Naive thymus-derived CD4-positive, alpha-beta T cell (primary cell): ENCODE measurements at regions not wholly inside any gene's neighbourhood (a gene's known extent, or its start where the extent isn't known, plus 50 kb on each side); places are given as distances from the start of the nearest gene placed in this dataset.
"Not testable (repeated sequence)": the region's sequence is repeated elsewhere in the genome, so short reads cannot be mapped to it uniquely, and the experiment has no call there.

Experiments
- ATAC-seq: fragments of 150-1000 bp; cut with Tn5 transposase; 2 replicates; pipeline ENCODE4 v1.10.0; 2021; ENCODE audit warnings: mild to moderate bottlenecking, moderate library complexity
- CTCF ChIA-PET: fragments of 350-600 bp; sonication (Branson Sonifier 250); formaldehyde crosslinking; loops from one replicate; lab custom pipeline; 2021; ENCODE audit warnings: antibody characterized with exemption; lab: Charles Lee
- POLR2A ChIA-PET: fragments of 350-600 bp; sonication (Branson Sonifier 250); formaldehyde crosslinking; loops from one replicate; lab custom pipeline; 2021; ENCODE audit warnings: antibody characterized with exemption, inconsistent platforms; lab: Charles Lee
- DNase-seq, 9 donors: peaks; one replicate each; pipeline versions ENCODE4 v3.0.0 to v3.0.0-alpha.2; 2020 to 2022; ENCODE audit warnings: mixed read lengths in 1 of 9
- H3K27ac ChIP-seq: one replicate; pipeline ENCODE4 v1.7.0; 2013; ENCODE audit warnings: mild to moderate bottlenecking, low read depth, low read length, moderate library complexity
- H3K27me3 ChIP-seq, 2 donors: one replicate each; pipeline ENCODE4 v1.7.0; 2013; ENCODE audit warnings: low read length in 2 of 2, mild to moderate bottlenecking in 2 of 2, moderate library complexity in 2 of 2; ENCODE audit not compliant: control insufficient read depth in 2 of 2, insufficient read depth in 2 of 2
- H3K36me3 ChIP-seq, 3 experiments: 1 replicate in 2 of 3; 2 replicates in 1 of 3; pipeline ENCODE4 v1.7.0; 2013; ENCODE audit warnings: low read length in 3 of 3, mild to moderate bottlenecking in 3 of 3, moderate library complexity in 1 of 3; ENCODE audit not compliant: insufficient read depth in 3 of 3, control insufficient read depth in 2 of 3
- H3K4me1 ChIP-seq, 2 donors: one replicate each; pipeline ENCODE4 v1.7.0; 2013; ENCODE audit warnings: low read length in 2 of 2, mild to moderate bottlenecking in 2 of 2, moderate library complexity in 1 of 2; ENCODE audit not compliant: control insufficient read depth in 2 of 2, insufficient read depth in 2 of 2
- H3K4me3 ChIP-seq: 2 replicates; pipeline ENCODE4 v1.7.0; 2013; ENCODE audit warnings: mild to moderate bottlenecking, low read length
- H3K9me3 ChIP-seq, 3 experiments: 1 replicate in 2 of 3; 2 replicates in 1 of 3; pipeline ENCODE4 v1.7.0; 2013; ENCODE audit warnings: low read length in 3 of 3; ENCODE audit not compliant: control insufficient read depth in 2 of 3
- H3K27ac Mint-ChIP-seq, 9 donors: one replicate each; pipeline ENCODE4 v1.8.0; 2020 to 2022; ENCODE audit warnings: mixed read lengths in 9 of 9, mild to moderate bottlenecking in 8 of 9, moderate library complexity in 5 of 9, inconsistent platforms in 2 of 9
- H3K27me3 Mint-ChIP-seq, 5 donors: one replicate each; pipeline ENCODE4 v1.8.0; 2021 to 2022; ENCODE audit warnings: mixed read lengths in 5 of 5, mild to moderate bottlenecking in 1 of 5
- H3K36me3 Mint-ChIP-seq, 5 donors: one replicate each; pipeline ENCODE4 v1.8.0; 2020 to 2022; ENCODE audit warnings: mixed read lengths in 5 of 5, mild to moderate bottlenecking in 3 of 5, inconsistent platforms in 1 of 5
- H3K4me1 Mint-ChIP-seq, 7 donors: one replicate each; pipeline ENCODE4 v1.8.0; 2020 to 2022; ENCODE audit warnings: mixed read lengths in 7 of 7, mild to moderate bottlenecking in 3 of 7, inconsistent platforms in 1 of 7
- H3K4me3 Mint-ChIP-seq, 10 donors: one replicate each; pipeline ENCODE4 v1.8.0; 2020 to 2022; ENCODE audit warnings: mild to moderate bottlenecking in 10 of 10, mixed read lengths in 10 of 10, moderate library complexity in 6 of 10, inconsistent platforms in 2 of 10
- H3K9me3 Mint-ChIP-seq, 11 donors: one replicate each; pipeline ENCODE4 v1.8.0; 2020 to 2022; ENCODE audit warnings: mixed read lengths in 11 of 11, mild to moderate bottlenecking in 4 of 11, inconsistent platforms in 1 of 11, moderate library complexity in 1 of 11
- intact Hi-C, 2 donors: fragments of 100-400 bp; cut with micrococcal nuclease; formaldehyde crosslinking; loops; one replicate each; pipeline ENCODE4 v1.15.1; 2023

GRCh38 chr12:18837025-18837424 lies 99.1 kb downstream of the CAPZA3 start:
- Mint-ChIP-seq H3K9me3 (peaks cover 0 to 13% (median 3%) of the 10 kb centered on the region in 11 donors), H3K27me3 (no peaks in the 10 kb centered on the region), H3K4me1 (no peaks in the 10 kb centered on the region), H3K27ac (no peak overlapping the region), H3K36me3 (no peaks in the 10 kb centered on the region), H3K4me3 (no peak overlapping the region)
- ATAC-seq (no peak), DNase-seq (no peak)
- ChIA-PET CTCF (no interaction called here), POLR2A (no interaction called here)
- H3K4me1 ChIP-seq, result no peaks in the 10 kb centered on the region
- no peaks in the 10 kb centered on the region for H3K36me3 ChIP-seq
- H3K4me3 ChIP-seq, result no peak overlapping the region
- H3K27me3 ChIP-seq, result no peaks in the 10 kb centered on the region
- H3K9me3 ChIP-seq, result no peaks in the 10 kb centered on the region
- no peak overlapping the region for H3K27ac ChIP-seq
- intact Hi-C loops, result no loop called here

- H3K27me3 Mint-ChIP-seq, result no peaks in the 10 kb centered on the region
- POLR2A ChIA-PET, result no interaction called here
- no peaks in the 10 kb centered on the region for H3K36me3 ChIP-seq
- no peaks in the 10 kb centered on the region for H3K36me3 Mint-ChIP-seq
- no peak overlapping the region for H3K4me3 Mint-ChIP-seq
- CTCF ChIA-PET, result no interaction called here
- no peaks in the 10 kb centered on the region for H3K9me3 ChIP-seq
- H3K27ac ChIP-seq, result no peak overlapping the region
- DNase-seq, result no peak
- no peaks in the 10 kb centered on the region for H3K27me3 ChIP-seq
- H3K4me3 ChIP-seq, result no peak overlapping the region
- H3K4me1 ChIP-seq, result no peaks in the 10 kb centered on the region
- ATAC-seq, result no peak
- H3K9me3 Mint-ChIP-seq, result peaks cover 0 to 17% (median 4%) of the 10 kb centered on the region in 11 donors
- no peak overlapping the region for H3K27ac Mint-ChIP-seq
- H3K4me1 Mint-ChIP-seq, result no peaks in the 10 kb centered on the region
- intact Hi-C loops, result no loop called here
Measured at GRCh38 chr12:18837505-18837904, 99.6 kb downstream of the CAPZA3 start.

- H3K4me3 ChIP-seq, H3K36me3 ChIP-seq, CTCF ChIA-PET, intact Hi-C loops, H3K9me3 ChIP-seq, H3K4me3 Mint-ChIP-seq, DNase-seq, H3K27ac Mint-ChIP-seq, ATAC-seq, H3K36me3 Mint-ChIP-seq, H3K27me3 ChIP-seq, H3K27ac ChIP-seq, H3K4me1 Mint-ChIP-seq, POLR2A ChIA-PET, H3K4me1 ChIP-seq: not testable (repeated sequence)
- Mint-ChIP-seq H3K9me3 (peaks cover 0 to 15% (median 4%) of the 10 kb centered on the region in 11 donors), H3K27me3 (peaks cover 0 to 10% (median 0%) of the 10 kb centered on the region in 5 donors)
Measured at GRCh38 chr12:18840997-18841396, 103.1 kb downstream of the CAPZA3 start.

- Histone ChIP-seq H3K4me3 (no peak overlapping the region), H3K27me3 (no peaks in the 10 kb centered on the region), H3K9me3 (no peaks in the 10 kb centered on the region), H3K27ac (no peak overlapping the region), H3K4me1 (no peaks in the 10 kb centered on the region), H3K36me3 (no peaks in the 10 kb centered on the region)
- DNase-seq, result no peak
- ChIA-PET POLR2A (no interaction called here), CTCF (no interaction called here)
- H3K27ac Mint-ChIP-seq, result no peak overlapping the region
- H3K4me3 Mint-ChIP-seq, result no peak overlapping the region
- H3K27me3 Mint-ChIP-seq, result peaks cover 0 to 8% (median 0%) of the 10 kb centered on the region in 5 donors
- peaks cover 0 to under 1% (median 0%) of the 10 kb centered on the region in 11 donors for H3K9me3 Mint-ChIP-seq
- peaks cover 0 to 2% (median 0%) of the 10 kb centered on the region in 7 donors for H3K4me1 Mint-ChIP-seq
- H3K36me3 Mint-ChIP-seq, result no peaks in the 10 kb centered on the region
- ATAC-seq, result no peak
- intact Hi-C loops, result no loop called here
Measured at GRCh38 chr12:18849080-18849479, 111.2 kb downstream of the CAPZA3 start.

DNA sequence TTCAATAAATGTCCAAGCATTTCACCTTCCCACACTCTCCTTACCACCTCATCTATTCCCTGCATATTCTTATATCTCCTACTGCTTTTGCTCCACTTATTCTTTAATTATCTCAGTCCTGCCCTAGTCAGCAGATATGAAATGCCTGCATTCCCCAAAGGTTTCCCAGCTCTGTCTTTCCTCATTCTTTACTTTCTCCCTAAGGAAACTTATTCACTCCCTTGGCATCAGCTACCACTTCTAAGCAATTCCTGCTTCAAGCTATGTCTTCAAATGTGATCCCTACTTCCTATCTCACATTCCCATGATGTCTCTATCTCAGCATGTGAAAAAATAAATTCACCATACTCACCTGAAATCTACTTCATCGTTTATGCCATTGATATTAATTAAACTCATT lies 111.8 kb downstream of the CAPZA3 start:
- Mint-ChIP-seq H3K4me1 (peaks cover 0 to 2% (median 0%) of the 10 kb centered on the region in 7 donors), H3K36me3 (no peaks in the 10 kb centered on the region), H3K27ac (no peak overlapping the region), H3K9me3 (no peaks in the 10 kb centered on the region), H3K4me3 (no peak overlapping the region), H3K27me3 (peaks cover 0 to 5% (median 0%) of the 10 kb centered on the region in 5 donors)
- CTCF ChIA-PET, result no interaction called here
- no peaks in the 10 kb centered on the region for H3K27me3 ChIP-seq
- intact Hi-C loops, result no loop called here
- H3K36me3 ChIP-seq, result no peaks in the 10 kb centered on the region
- no peak overlapping the region for H3K27ac ChIP-seq
- H3K4me3 ChIP-seq, result no peak overlapping the region
- H3K9me3 ChIP-seq, result no peaks in the 10 kb centered on the region
- ATAC-seq (no peak), DNase-seq (no peak)
- POLR2A ChIA-PET, result no interaction called here
- no peaks in the 10 kb centered on the region for H3K4me1 ChIP-seq

- Histone ChIP-seq H3K9me3 (no peaks in the 10 kb centered on the region), H3K4me1 (no peaks in the 10 kb centered on the region), H3K27me3 (no peaks in the 10 kb centered on the region), H3K36me3 (no peaks in the 10 kb centered on the region), H3K27ac (no peak overlapping the region), H3K4me3 (no peak overlapping the region)
- Mint-ChIP-seq H3K27me3 (peaks cover 0 to 2% (median 0%) of the 10 kb centered on the region in 5 donors), H3K36me3 (no peaks in the 10 kb centered on the region), H3K27ac (no peak overlapping the region), H3K4me3 (no peak overlapping the region), H3K4me1 (no peaks in the 10 kb centered on the region), H3K9me3 (no peaks in the 10 kb centered on the region)
- CTCF ChIA-PET, result interaction anchor here (0.8 kb wide), 1 partner anchor 20 kb away, joined by 3 read pairs; no protein-coding TSS in a partner anchor
- ATAC-seq (no peak), DNase-seq (no peak)
- intact Hi-C loops, result no loop called here
- POLR2A ChIA-PET, result no interaction called here
Measured at GRCh38 chr12:18850752-18851151, 112.8 kb downstream of the CAPZA3 start.

DNA sequence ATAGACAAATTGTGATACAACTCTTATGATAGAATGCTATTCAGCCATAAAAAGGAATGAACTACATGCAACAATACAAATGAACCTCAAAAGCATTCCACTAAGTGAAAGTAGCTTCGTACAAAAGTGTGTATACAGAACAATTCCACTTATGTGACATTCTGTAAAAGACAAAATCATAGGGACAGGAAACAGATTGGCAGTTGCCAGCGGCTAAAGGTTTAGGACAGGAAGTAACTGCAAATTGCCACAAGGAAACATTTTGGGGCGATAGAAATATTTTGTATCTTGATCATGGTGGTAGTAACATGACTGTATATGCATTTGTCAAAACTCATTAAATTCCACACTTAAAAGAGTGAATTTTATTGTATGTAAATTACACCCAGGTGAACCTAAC lies 113.4 kb downstream of the CAPZA3 start:
- Mint-ChIP-seq H3K27ac (no peak overlapping the region), H3K4me3 (no peak overlapping the region), H3K9me3 (no peaks in the 10 kb centered on the region), H3K4me1 (no peaks in the 10 kb centered on the region), H3K36me3 (no peaks in the 10 kb centered on the region), H3K27me3 (no peaks in the 10 kb centered on the region)
- ATAC-seq (no peak), DNase-seq (no peak)
- ChIA-PET POLR2A (no interaction called here), CTCF (no interaction called here)
- H3K36me3 ChIP-seq, result no peaks in the 10 kb centered on the region
- intact Hi-C loops, result no loop called here
- no peak overlapping the region for H3K4me3 ChIP-seq
- no peak overlapping the region for H3K27ac ChIP-seq
- no peaks in the 10 kb centered on the region for H3K27me3 ChIP-seq
- H3K4me1 ChIP-seq, result no peaks in the 10 kb centered on the region
- no peaks in the 10 kb centered on the region for H3K9me3 ChIP-seq
